HG03571 (cell line): ENCODE measurements at regions not wholly inside any gene's neighbourhood (a gene's known extent, or its start where the extent isn't known, plus 50 kb on each side); places are given as distances from the start of the nearest gene placed in this dataset.

ENCODE experiments used
- ATAC-seq: cut with Tn5 transposase; IDR thresholded peaks from one replicate; pipeline ENCODE4 v1.9.1; 2021; ENCODE audit not compliant: unreplicated experiment

GRCh38 chr2:111675419-111676194 lies 208.4 kb downstream of the ANAPC1 start:
- ATAC-seq, result no peak

GRCh38 chr2:111676291-111676822 lies 207.6 kb downstream of the ANAPC1 start:
- no peak for ATAC-seq

GRCh38 chr2:111678161-111678560 lies 205.8 kb downstream of the ANAPC1 start:
- ATAC-seq, result no peak

GRCh38 chr2:111678651-111679050 lies 205.3 kb downstream of the ANAPC1 start:
- no peak for ATAC-seq

- no peak for ATAC-seq
These were observed 204.8 kb downstream of the ANAPC1 start for GRCh38 chr2:111679202-111679601.

GRCh38 chr2:111684611-111685010 lies 199.4 kb downstream of the ANAPC1 start:
- no peak for ATAC-seq

GRCh38 chr2:111685342-111685741 lies 198.7 kb downstream of the ANAPC1 start:
- ATAC-seq, result no peak

- no peak for ATAC-seq
These were observed 197.0 kb downstream of the ANAPC1 start for GRCh38 chr2:111686994-111687393.

- no peak for ATAC-seq
These were observed 196.1 kb downstream of the ANAPC1 start for GRCh38 chr2:111687911-111688310.

- no peak for ATAC-seq
These were observed 195.5 kb downstream of the ANAPC1 start for GRCh38 chr2:111688482-111688881.

GRCh38 chr2:111689174-111689573 lies 194.8 kb downstream of the ANAPC1 start:
- ATAC-seq, result no peak

- ATAC-seq, result no peak
These were observed 194.1 kb downstream of the ANAPC1 start for GRCh38 chr2:111689941-111690340.

GRCh38 chr2:111691164-111691875 lies 192.7 kb downstream of the ANAPC1 start:
- ATAC-seq, result no peak

GRCh38 chr2:111692311-111692710 lies 191.7 kb downstream of the ANAPC1 start:
- ATAC-seq, result no peak

GRCh38 chr2:111694700-111695101 lies 189.3 kb downstream of the ANAPC1 start:
- ATAC-seq, result no peak

GRCh38 chr2:111695441-111696007 lies 188.5 kb downstream of the ANAPC1 start:
- no peak for ATAC-seq

GRCh38 chr2:111696226-111696625 lies 187.8 kb downstream of the ANAPC1 start:
- no peak for ATAC-seq

- ATAC-seq, result no peak
These were observed 186.4 kb downstream of the ANAPC1 start for GRCh38 chr2:111697560-111697959.

- ATAC-seq, result no peak
These were observed 185.9 kb downstream of the ANAPC1 start for GRCh38 chr2:111698089-111698488.

GRCh38 chr2:111698743-111699554 lies 185.0 kb downstream of the ANAPC1 start:
- no peak for ATAC-seq

- ATAC-seq, result no peak
These were observed 182.7 kb downstream of the ANAPC1 start for GRCh38 chr2:111701266-111701665.
